Activated CD4-positive, alpha-beta T cell treated with anti-CD3 and anti-CD28 coated beads, Interleukin-2, amount 10 ng/mL, durations not matched to agents 7 days and 5 days (primary cell): ENCODE measurements at regions not wholly inside any gene's neighbourhood (a gene's known extent, or its start where the extent isn't known, plus 50 kb on each side); places are given as distances from the start of the nearest gene placed in this dataset.
"Not testable (repeated sequence)": the region's sequence is repeated elsewhere in the genome, so short reads cannot be mapped to it uniquely, and the experiment has no call there.

Experiments used
- CTCF ChIA-PET: fragments of 350-600 bp; sonication (Branson Sonifier 250); formaldehyde crosslinking; loops from one replicate; lab custom pipeline; 2021; ENCODE audit warnings: antibody characterized with exemption; lab: Charles Lee
- POLR2A ChIA-PET: fragments of 350-600 bp; sonication (Branson Sonifier 250); formaldehyde crosslinking; loops from one replicate; lab custom pipeline; 2021; ENCODE audit warnings: antibody characterized with exemption; lab: Charles Lee
- DNase-seq: peaks from one replicate; pipeline ENCODE4 v3.0.0-alpha.2; 2020
- H3K27ac Mint-ChIP-seq: one replicate; pipeline ENCODE4 v1.8.0; 2021; ENCODE audit warnings: mild to moderate bottlenecking, moderate library complexity, mixed read lengths
- H3K27me3 Mint-ChIP-seq: one replicate; pipeline ENCODE4 v1.8.0; 2021; ENCODE audit warnings: mixed read lengths
- H3K36me3 Mint-ChIP-seq: one replicate; pipeline ENCODE4 v1.8.0; 2021; ENCODE audit warnings: low read depth, mixed read lengths
- H3K4me1 Mint-ChIP-seq: one replicate; pipeline ENCODE4 v1.8.0; 2021; ENCODE audit warnings: mixed read lengths
- H3K4me3 Mint-ChIP-seq: one replicate; pipeline ENCODE4 v1.8.0; 2021; ENCODE audit warnings: mild to moderate bottlenecking, moderate library complexity, mixed read lengths
- H3K9me3 Mint-ChIP-seq: one replicate; pipeline ENCODE4 v1.8.0; 2021; ENCODE audit warnings: mixed read lengths

DNA sequence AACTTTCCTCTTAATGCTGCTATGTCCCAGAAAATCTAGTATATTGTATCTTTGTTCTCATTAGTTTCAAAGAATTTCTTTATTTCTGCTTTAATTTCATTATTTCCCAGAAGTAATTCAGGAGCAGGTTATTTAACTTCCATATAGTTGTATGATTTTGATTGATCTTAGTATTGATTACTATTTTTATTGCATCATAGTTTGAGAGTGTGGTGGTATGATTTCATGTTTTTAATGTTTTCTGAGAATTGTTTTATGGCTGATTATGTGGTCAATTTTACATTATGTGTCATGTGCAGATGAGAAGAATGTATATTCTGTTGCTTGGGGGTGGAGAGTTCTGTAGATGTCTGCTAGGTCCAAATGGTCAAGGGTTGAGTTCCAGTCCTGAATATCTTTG is 425.6 kb upstream of the RORB start:
- no peaks in the 10 kb centered on the region for H3K4me1 Mint-ChIP-seq
- ChIA-PET POLR2A (no interaction called here), CTCF (no interaction called here)

DNA sequence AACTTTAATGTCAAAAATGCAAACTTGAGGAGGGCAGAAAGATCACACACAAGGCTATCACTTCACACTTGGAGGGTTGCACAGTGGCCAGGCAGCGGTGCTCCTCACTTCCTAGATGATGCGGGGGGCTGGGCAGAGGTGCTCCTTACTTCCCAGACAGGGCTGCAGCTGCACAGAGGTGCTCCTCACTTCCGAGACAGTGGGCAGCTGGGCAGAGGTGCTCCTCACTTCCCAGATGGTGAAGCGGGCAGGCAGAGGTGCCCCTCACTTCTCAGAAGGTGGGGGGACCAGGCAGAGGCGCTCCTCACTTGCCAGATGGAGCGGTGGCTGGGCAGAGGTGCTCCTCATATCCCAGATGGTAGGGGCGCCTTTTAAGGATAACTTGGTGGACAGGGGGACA is 423.2 kb upstream of the RORB start:
- Mint-ChIP-seq H3K4me3 (no peak overlapping the region), H3K36me3 (no peaks in the 10 kb centered on the region), H3K27ac (no peak overlapping the region), H3K27me3 (no peaks in the 10 kb centered on the region), H3K4me1 (no peaks in the 10 kb centered on the region), H3K9me3 (peaks cover 2% of the 10 kb centered on the region)
- ChIA-PET CTCF (no interaction called here), POLR2A (no interaction called here)
- no peak for DNase-seq

More for the DNA sequence above, 425.6 kb upstream of the RORB start:
- Mint-ChIP-seq H3K4me3 (no peak overlapping the region), H3K27ac (no peak overlapping the region), H3K27me3 (no peaks in the 10 kb centered on the region), H3K36me3 (no peaks in the 10 kb centered on the region), H3K9me3 (peaks cover 2% of the 10 kb centered on the region)
- no peak for DNase-seq

DNA sequence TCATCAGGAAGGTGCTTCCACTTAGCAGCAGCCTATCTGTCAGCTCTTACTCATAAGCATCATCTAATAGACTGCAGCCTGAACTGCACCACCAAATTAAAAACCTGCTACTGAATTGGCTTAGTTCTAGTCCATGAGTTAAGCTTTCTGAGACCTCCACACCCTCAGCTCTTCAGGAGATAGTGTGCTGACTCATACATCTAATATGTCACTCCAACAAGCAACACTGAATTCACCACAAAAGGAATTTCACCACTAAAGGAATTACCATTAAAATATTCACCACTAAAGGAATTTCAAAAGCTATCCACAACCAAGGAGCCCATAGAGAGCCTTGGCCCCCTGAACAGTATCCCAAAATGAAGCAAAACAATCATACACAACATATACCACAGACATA is 418.5 kb upstream of the RORB start:
- CTCF ChIA-PET, result no interaction called here
- peaks cover 2% of the 10 kb centered on the region for H3K9me3 Mint-ChIP-seq
- no peak overlapping the region for H3K4me3 Mint-ChIP-seq

DNA sequence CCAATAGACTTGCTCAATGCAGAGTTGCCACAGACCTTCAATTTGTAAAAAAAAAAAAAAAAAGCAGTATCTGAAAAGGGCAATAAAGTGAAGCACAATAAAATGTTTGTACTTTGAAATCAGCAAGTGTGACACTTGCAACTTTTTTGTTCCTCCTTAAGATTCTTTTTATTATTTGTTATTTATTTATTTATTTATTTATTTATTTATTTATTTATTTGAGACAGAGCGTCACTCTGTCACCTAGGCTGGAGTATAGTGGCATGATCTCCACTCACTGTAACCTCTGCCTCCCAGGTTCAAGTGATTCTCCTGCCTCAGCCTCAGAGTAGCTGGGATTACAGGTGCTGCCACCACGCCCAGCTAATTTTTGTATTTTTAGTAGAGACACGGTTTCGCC is 416.5 kb upstream of the RORB start:
- POLR2A ChIA-PET, DNase-seq, CTCF ChIA-PET, H3K36me3 Mint-ChIP-seq, H3K9me3 Mint-ChIP-seq, H3K27ac Mint-ChIP-seq, H3K4me1 Mint-ChIP-seq, H3K4me3 Mint-ChIP-seq, H3K27me3 Mint-ChIP-seq: not testable (repeated sequence)

More for the DNA sequence above, 418.5 kb upstream of the RORB start:
- POLR2A ChIA-PET, result no interaction called here
- Mint-ChIP-seq H3K36me3 (no peaks in the 10 kb centered on the region), H3K4me1 (no peaks in the 10 kb centered on the region), H3K27me3 (no peaks in the 10 kb centered on the region), H3K27ac (no peak overlapping the region)
- no peak for DNase-seq

DNA sequence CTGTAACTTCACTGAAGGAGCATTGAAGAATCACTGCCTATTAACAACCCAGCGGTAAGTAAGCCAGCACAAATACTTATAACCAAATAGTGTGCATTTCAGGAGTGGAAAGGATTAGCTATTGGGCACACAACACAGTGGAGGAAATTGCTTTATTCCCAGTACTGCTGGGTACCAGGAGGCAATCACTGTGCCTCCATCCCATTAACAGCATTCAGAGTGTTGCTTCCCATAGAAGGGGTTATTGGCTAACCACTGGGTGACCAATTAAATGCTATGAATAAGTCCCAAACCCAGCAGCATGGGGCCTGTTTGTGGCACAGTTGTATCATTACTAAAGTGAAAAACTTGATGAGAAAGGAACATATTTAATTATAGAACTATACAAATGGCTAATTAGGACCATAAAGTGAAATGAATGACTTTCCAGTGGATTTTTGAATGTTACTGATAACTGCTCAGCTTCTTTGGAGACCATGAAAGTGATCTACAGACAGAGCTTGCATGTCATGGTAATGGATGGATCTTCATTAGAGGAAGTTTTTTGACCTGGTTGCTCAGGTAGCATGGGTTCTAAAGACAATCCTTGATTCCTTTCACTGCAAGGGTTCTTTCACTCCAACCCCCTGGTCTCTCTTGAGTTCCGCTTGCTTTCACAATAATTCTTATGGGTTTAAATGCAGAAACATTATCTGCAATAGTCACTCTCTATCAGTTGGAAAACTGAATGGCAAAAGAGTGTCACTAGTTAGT is 413.3 kb upstream of the RORB start:
- no peak for DNase-seq
- no peaks in the 10 kb centered on the region for H3K36me3 Mint-ChIP-seq
- ChIA-PET CTCF (no interaction called here), POLR2A (no interaction called here)
- H3K4me1 Mint-ChIP-seq, result no peaks in the 10 kb centered on the region
- no peak overlapping the region for H3K4me3 Mint-ChIP-seq
- peaks cover 2% of the 10 kb centered on the region for H3K9me3 Mint-ChIP-seq
- H3K27ac Mint-ChIP-seq, result no peak overlapping the region
- no peaks in the 10 kb centered on the region for H3K27me3 Mint-ChIP-seq

DNA sequence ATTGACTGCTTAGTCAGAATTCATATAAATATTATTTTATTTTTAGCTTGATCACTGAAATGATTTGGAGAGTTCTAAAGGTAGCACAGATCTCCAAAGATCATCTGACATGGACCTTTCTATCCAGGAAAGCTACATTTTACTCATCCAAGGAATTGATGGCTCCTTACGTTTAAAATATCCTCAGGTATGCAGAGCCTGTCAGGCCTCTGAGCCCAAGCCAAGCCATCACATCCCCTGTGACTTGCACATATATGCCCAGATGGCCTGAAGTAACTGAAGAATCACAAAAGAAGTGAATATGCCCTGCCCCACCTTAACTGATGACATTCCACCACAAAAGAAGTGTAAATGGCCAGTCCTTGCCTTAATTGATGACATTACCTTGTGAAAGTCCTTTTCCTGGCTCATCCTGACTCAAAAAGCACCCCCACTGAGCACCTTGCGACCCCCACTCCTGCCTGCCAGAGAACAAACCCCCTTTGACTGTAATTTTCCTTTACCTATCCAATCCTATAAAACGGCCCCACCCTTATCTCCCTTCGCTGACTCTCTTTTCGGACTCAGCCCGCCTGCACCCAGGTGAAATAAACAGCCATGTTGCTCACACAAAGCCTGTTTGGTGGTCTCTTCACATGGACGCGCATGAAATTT is 411.6 kb upstream of the RORB start:
- H3K27me3 Mint-ChIP-seq, H3K27ac Mint-ChIP-seq, H3K4me3 Mint-ChIP-seq, H3K9me3 Mint-ChIP-seq, CTCF ChIA-PET, POLR2A ChIA-PET, DNase-seq, H3K4me1 Mint-ChIP-seq, H3K36me3 Mint-ChIP-seq: not testable (repeated sequence)

DNA sequence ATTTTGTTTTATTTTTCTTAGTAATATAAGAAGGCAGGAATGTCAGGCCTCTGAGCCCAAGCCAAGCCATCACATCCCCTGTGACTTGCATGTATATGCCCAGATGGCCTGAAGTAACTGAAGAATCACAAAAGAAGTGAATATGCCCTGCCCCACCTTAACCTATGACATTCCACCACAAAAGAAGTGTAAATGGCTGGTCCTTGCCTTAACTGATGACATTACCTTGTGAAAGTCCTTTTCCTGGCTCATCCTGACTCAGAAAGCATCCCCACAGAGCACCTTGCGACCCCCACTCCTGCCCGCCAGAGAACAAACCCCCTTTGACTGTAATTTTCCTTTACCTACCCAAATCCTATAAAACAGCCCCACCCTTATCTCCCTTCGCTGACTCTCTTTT is 406.2 kb upstream of the RORB start:
- H3K4me1 Mint-ChIP-seq, CTCF ChIA-PET, H3K27ac Mint-ChIP-seq, H3K27me3 Mint-ChIP-seq, H3K9me3 Mint-ChIP-seq, H3K36me3 Mint-ChIP-seq, POLR2A ChIA-PET, DNase-seq, H3K4me3 Mint-ChIP-seq: not testable (repeated sequence)

DNA sequence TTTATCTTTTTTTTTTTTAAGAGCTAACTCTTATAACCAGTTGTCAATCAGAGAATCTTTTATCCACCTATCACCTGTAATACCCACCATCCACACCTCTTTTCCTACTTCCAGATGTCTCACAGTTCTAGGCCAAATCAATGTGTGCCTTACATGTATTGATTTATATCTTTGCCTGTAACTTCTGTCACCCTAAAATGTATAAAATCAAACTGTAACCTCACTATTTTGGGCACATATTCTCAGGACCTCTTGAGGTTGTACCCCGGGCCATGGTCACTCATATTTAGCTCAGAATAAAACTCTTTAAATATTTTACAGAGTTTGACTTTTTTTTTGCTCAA is 404.7 kb upstream of the RORB start:
- CTCF ChIA-PET, result no interaction called here
- Mint-ChIP-seq H3K9me3 (no peaks in the 10 kb centered on the region), H3K4me3 (no peak overlapping the region), H3K27ac (no peak overlapping the region), H3K27me3 (no peaks in the 10 kb centered on the region), H3K4me1 (no peaks in the 10 kb centered on the region), H3K36me3 (no peaks in the 10 kb centered on the region)
- DNase-seq, result no peak
- POLR2A ChIA-PET, result no interaction called here

DNA sequence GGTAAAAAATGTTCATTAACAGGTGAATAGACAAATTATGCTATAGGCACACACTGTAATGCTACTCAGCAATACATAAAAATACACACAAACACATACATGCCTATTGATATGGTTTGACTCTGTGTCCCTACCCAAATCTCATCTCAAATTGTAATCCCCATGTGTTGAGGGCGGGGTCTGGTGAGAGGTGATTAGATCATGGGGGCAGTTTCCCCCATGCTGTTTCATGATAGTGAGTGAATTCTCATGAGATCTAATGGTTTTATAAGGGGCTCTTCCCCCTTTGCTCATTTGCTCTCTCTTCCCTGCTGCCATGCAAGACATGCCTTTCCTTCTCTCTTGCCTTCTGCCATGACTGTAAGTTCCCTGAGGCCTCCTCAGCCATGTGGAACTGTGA is 403.1 kb upstream of the RORB start:
- DNase-seq, H3K27ac Mint-ChIP-seq, POLR2A ChIA-PET, H3K4me1 Mint-ChIP-seq, H3K9me3 Mint-ChIP-seq, H3K4me3 Mint-ChIP-seq, H3K27me3 Mint-ChIP-seq, H3K36me3 Mint-ChIP-seq: not testable (repeated sequence)
- CTCF ChIA-PET, result interaction anchor here (0.6 kb wide), 1 partner anchor 87 kb away, joined by 4 read pairs; no protein-coding TSS in a partner anchor

DNA sequence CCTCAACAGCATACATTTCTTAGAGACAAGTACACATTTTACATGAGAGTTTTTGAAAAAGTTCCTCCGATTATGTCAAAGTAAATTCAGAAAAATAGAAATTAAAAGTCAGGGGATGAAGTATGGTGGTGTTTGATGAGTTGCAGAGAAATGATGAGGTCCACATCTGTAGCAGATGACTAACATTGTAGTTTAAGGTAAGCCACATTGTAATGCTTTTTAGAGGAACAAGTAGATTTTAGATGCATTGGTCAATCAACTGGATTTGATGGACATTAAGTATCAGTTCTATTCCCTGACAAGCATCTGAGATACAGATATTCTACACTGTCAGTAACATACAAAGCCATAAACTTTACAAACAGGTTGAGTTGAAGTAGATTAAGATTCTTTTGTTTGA is 402.4 kb upstream of the RORB start:
- Mint-ChIP-seq H3K36me3 (no peaks in the 10 kb centered on the region), H3K27ac (no peak overlapping the region), H3K27me3 (no peaks in the 10 kb centered on the region), H3K4me1 (no peaks in the 10 kb centered on the region), H3K4me3 (no peak overlapping the region), H3K9me3 (peaks cover 3% of the 10 kb centered on the region)
- no peak for DNase-seq
- POLR2A ChIA-PET, result no interaction called here
- CTCF ChIA-PET, result no interaction called here

DNA sequence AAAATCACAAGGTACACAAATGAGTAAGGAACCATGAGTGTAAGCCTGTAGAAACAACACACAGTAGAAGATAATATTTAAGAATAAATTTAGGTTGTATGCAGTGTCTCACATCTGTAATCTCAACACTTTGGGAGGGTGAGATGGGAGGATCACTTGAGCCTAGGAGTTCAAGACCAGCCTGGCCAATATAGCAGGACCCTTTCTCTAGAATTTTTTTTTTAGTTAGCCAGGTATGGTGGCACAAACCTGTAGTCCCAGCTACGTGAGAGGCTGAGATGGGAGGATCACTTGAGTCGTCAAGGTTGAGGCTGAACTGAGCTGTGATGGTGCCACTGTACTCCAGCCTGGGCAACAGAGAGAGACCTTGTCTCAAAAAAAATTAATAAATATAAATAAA is 401.2 kb upstream of the RORB start:
- ChIA-PET POLR2A (no interaction called here), CTCF (no interaction called here)
- H3K27ac Mint-ChIP-seq, result no peak overlapping the region

DNA sequence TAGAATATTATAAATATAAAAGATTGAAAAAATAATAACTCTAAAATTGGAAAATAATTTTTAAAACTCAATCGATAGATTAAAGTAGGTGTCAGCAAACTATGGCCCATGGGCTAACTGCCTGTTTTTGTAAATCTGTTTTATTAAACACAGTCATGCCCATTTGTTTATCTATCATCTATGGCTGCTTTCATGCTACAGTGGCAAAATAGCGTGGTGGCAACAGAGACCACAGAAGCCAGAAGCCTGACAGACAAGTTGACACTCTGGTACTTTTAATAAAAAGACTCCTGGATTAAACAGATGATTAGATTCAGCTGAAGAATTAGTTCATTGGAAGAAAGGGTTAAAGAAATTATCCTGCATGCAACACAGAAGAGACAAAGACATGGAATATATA is 400.7 kb upstream of the RORB start:
- peaks cover 3% of the 10 kb centered on the region for H3K9me3 Mint-ChIP-seq

More for the DNA sequence above, 401.2 kb upstream of the RORB start:
- no peaks in the 10 kb centered on the region for H3K27me3 Mint-ChIP-seq
- peaks cover 3% of the 10 kb centered on the region for H3K9me3 Mint-ChIP-seq
- H3K4me1 Mint-ChIP-seq, result no peaks in the 10 kb centered on the region
- DNase-seq, result no peak
- no peaks in the 10 kb centered on the region for H3K36me3 Mint-ChIP-seq
- no peak overlapping the region for H3K4me3 Mint-ChIP-seq

DNA sequence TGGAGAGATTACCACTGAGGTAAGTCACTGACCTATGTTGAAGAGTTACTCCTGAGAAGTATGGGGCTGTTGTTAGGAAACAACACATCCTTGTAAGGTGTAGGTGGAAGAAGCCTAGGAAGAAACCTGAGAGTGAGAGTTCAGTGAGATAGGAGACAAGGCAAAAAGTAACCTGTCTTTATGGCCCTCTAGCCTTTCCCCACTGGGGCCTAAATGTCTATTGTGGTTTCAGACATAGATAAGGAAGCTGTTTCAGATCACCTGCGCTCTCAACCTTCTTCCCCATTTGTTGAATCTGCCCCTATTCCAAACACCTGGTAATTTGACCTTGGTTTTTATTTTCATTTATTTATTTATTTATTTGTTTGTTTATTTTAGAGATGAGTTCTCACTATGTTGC is 397.1 kb upstream of the RORB start:
- no peaks in the 10 kb centered on the region for H3K36me3 Mint-ChIP-seq
- CTCF ChIA-PET, result no interaction called here
- DNase-seq, result no peak
- peaks cover 7% of the 10 kb centered on the region for H3K9me3 Mint-ChIP-seq
- no peaks in the 10 kb centered on the region for H3K27me3 Mint-ChIP-seq
- no peak overlapping the region for H3K27ac Mint-ChIP-seq
- no peak overlapping the region for H3K4me3 Mint-ChIP-seq
- POLR2A ChIA-PET, result no interaction called here
- no peaks in the 10 kb centered on the region for H3K4me1 Mint-ChIP-seq

More for the DNA sequence above, 400.7 kb upstream of the RORB start:
- H3K27me3 Mint-ChIP-seq, result no peaks in the 10 kb centered on the region
- ChIA-PET CTCF (no interaction called here), POLR2A (no interaction called here)
- H3K4me1 Mint-ChIP-seq, result no peaks in the 10 kb centered on the region
- DNase-seq, result no peak
- no peaks in the 10 kb centered on the region for H3K36me3 Mint-ChIP-seq
- H3K4me3 Mint-ChIP-seq, result no peak overlapping the region
- H3K27ac Mint-ChIP-seq, result no peak overlapping the region

DNA sequence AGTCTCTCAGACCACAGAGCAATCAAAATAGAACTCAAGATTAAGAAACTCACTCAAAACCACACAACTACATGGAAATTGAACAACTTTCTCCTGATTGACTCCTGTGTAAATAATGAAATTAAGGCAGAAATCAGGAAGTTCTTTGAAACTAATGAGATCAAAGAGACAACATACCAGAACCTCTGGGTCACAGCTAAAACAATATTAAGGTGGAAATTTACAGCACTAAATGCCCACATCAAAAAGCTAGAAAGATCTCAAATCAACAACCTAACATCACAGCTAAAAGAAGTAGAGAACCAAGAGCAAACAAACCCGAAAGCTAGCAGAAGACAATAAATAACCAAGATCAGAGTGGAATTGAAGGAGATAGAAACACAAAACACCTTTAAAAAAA is 395.0 kb upstream of the RORB start:
- POLR2A ChIA-PET, result interaction anchor here (0.6 kb wide), 1 partner anchor 19 kb away, joined by 3 read pairs; no protein-coding TSS in a partner anchor
- DNase-seq, H3K4me1 Mint-ChIP-seq, H3K27me3 Mint-ChIP-seq, H3K27ac Mint-ChIP-seq, H3K4me3 Mint-ChIP-seq, H3K36me3 Mint-ChIP-seq, CTCF ChIA-PET, H3K9me3 Mint-ChIP-seq: not testable (repeated sequence)
